Kidney (tissue), 13 donors: ENCODE measurements at regions not wholly inside any gene's neighbourhood (a gene's known extent, or its start where the extent isn't known, plus 50 kb on each side); places are given as distances from the start of the nearest gene placed in this dataset.

ENCODE experiments used
- DNase-seq, 5 donors: peaks; one replicate each; pipeline ENCODE4 v3.0.0-alpha.2; 2013 to 2020
- FAIRE-seq: peaks from 2 replicates; lab custom pipeline; 2012; peaks lifted over from hg19 to GRCh38; lab: Jason Lieb, UNC
- H3K27ac ChIP-seq, 2 donors: one replicate each; pipeline ENCODE4 v1.7.0; 2013; ENCODE audit warnings: low read depth in 2 of 2, low read length in 2 of 2, inconsistent platforms in 1 of 2
- H3K27me3 ChIP-seq: one replicate; pipeline ENCODE4 v1.7.1; 2013; ENCODE audit warnings: low read length, inconsistent platforms; ENCODE audit not compliant: control insufficient read depth, insufficient read depth
- H3K36me3 ChIP-seq, 3 donors: one replicate each; pipeline versions ENCODE4 v1.7.0 to v1.7.1; 2013; ENCODE audit warnings: low read length in 3 of 3, control low read depth in 1 of 3, inconsistent platforms in 1 of 3; ENCODE audit not compliant: insufficient read depth in 3 of 3, control insufficient read depth in 2 of 3
- H3K4me1 ChIP-seq, 3 donors: one replicate each; pipeline versions ENCODE4 v1.7.0 to v1.7.1; 2013; ENCODE audit warnings: low read length in 3 of 3, inconsistent platforms in 1 of 3, low read depth in 1 of 3; ENCODE audit not compliant: control insufficient read depth in 2 of 3, insufficient read depth in 2 of 3
- H3K4me3 ChIP-seq, 3 donors: one replicate each; pipeline versions ENCODE4 v1.7.0 to v1.8.1; 2013; ENCODE audit warnings: low read length in 3 of 3, control low read depth in 1 of 3, inconsistent platforms in 1 of 3
- H3K9ac ChIP-seq, 3 donors: one replicate each; pipeline versions ENCODE4 v1.7.0 to v1.7.1; 2013; ENCODE audit warnings: low read length in 3 of 3, control low read depth in 1 of 3, inconsistent platforms in 1 of 3
- H3K9me3 ChIP-seq, 3 donors: one replicate each; pipeline versions ENCODE4 v1.7.0 to v1.7.1; 2013; ENCODE audit warnings: low read length in 3 of 3, control low read depth in 1 of 3, inconsistent platforms in 1 of 3; ENCODE audit not compliant: control insufficient read depth in 2 of 3, insufficient read depth in 1 of 3
- CTCF ChIP-seq: IDR thresholded peaks from 3 replicates; pipeline ENCODE4 v1.5.1; 2012; ENCODE audit warnings: mild to moderate bottlenecking, moderate library complexity, borderline replicate concordance; ENCODE audit not compliant: insufficient read depth; ENCODE audit errors: extremely low read depth
- intact Hi-C: fragments of 100-400 bp; cut with DNase I; formaldehyde crosslinking; loops from one replicate; pipeline ENCODE4 v1.11.1; 2022
- donor health status: control.
- donor health status: control.
- donor health status: control.
- donor health status: control.
- donor health status: control.
- donor health status: DM: yes; HTN: yes; CAD: no.
- donor health status: Normal renal cell carcinoma (clear cell type).

- H3K36me3 ChIP-seq: peaks cover 0 to 8% (median 3%) of the 10 kb centered on the region in 3 donors
- no peak for TF ChIP-seq CTCF
- peaks cover 0 to 2% (median 0%) of the 10 kb centered on the region in 3 donors for H3K9me3 ChIP-seq
- FAIRE-seq: no peak
- H3K9ac ChIP-seq: no peak overlapping the region
- no peak for DNase-seq
- H3K27ac ChIP-seq: no peak overlapping the region
- no peaks in the 10 kb centered on the region for H3K27me3 ChIP-seq
- H3K4me1 ChIP-seq: peaks cover 0 to 19% (median 4%) of the 10 kb centered on the region in 3 donors
- intact Hi-C loops: no loop called here
- H3K4me3 ChIP-seq: no peak overlapping the region
Measured at GRCh38 chr12:124433879-124434278, 133.5 kb downstream of the NCOR2 start.

GRCh38 chr12:124433147-124433874, 134.1 kb downstream of the NCOR2 start:
- FAIRE-seq: no peak
- Histone ChIP-seq H3K9ac (no peak overlapping the region), H3K27me3 (no peaks in the 10 kb centered on the region), H3K27ac (peak overlapping the region; percentile 3 to 51), H3K36me3 (peaks cover 0 to 8% (median 3%) of the 10 kb centered on the region in 3 donors), H3K4me3 (no peak overlapping the region), H3K9me3 (peaks cover 0 to 2% (median 0%) of the 10 kb centered on the region in 3 donors), H3K4me1 (peaks cover 0 to 19% (median 8%) of the 10 kb centered on the region in 3 donors)
- TF ChIP-seq CTCF: no peak
- no peak for DNase-seq
- intact Hi-C loops: no loop called here

- no peak overlapping the region for H3K27ac ChIP-seq
- H3K9ac ChIP-seq: no peak overlapping the region
- H3K9me3 ChIP-seq: peaks cover 0 to 2% (median 0%) of the 10 kb centered on the region in 3 donors
- H3K36me3 ChIP-seq: peaks cover 0 to 8% (median 3%) of the 10 kb centered on the region in 3 donors
- TF ChIP-seq CTCF: no peak
- H3K27me3 ChIP-seq: no peaks in the 10 kb centered on the region
- H3K4me3 ChIP-seq: no peak overlapping the region
- H3K4me1 ChIP-seq: peaks cover 0 to 22% (median 10%) of the 10 kb centered on the region in 3 donors
- no peak for DNase-seq
- no peak for FAIRE-seq
- intact Hi-C loops: no loop called here
Measured at GRCh38 chr12:124432376-124432775, 135.0 kb downstream of the NCOR2 start.
